ENCODE measurements at regions not wholly inside any gene's neighbourhood (a gene's known extent, or its start where the extent isn't known, plus 50 kb on each side); places are given as distances from the start of the nearest gene placed in this dataset.

DNA sequence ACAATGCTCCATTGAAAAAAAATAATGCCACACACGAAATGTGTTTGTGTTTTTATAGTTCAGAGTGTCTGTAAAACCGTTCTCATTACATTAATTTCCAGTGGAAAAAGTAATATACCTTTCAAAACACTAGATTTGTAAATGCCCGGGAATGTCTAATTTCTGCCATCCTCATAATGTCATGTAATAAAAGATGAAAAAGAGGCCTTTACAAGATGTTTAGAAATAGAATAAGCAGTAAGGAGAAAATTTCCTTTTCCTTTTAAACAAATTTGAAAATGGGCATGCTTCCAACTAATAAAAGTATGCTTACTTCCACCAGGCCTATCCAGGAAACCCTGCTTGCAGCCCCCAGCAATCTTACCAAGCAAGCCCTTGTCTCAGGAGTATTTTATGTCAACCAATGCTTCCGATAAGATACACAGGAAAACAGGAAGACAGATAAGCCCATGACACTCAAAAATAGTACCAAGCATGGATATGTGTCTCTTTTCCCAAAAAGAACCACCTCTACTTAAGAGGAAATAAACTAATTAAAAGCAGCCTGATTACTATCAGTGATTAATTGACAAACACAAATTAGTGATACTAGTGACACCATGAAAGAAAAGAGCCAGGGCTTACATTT, 894.7 kb upstream of the INTU start:
- H3K4me3 ChIP-seq (ENCODE audit: low read depth, poor library complexity, severe bottlenecking) = no peak overlapping the region
- no peak for DNase-seq (ENCODE audit: low spot score in 2 of 2)
- TF ChIP-seq POLR2A (IDR thresholded peaks at IDR 0.05) = no peak
- TF ChIP-seq, protein P1, sequence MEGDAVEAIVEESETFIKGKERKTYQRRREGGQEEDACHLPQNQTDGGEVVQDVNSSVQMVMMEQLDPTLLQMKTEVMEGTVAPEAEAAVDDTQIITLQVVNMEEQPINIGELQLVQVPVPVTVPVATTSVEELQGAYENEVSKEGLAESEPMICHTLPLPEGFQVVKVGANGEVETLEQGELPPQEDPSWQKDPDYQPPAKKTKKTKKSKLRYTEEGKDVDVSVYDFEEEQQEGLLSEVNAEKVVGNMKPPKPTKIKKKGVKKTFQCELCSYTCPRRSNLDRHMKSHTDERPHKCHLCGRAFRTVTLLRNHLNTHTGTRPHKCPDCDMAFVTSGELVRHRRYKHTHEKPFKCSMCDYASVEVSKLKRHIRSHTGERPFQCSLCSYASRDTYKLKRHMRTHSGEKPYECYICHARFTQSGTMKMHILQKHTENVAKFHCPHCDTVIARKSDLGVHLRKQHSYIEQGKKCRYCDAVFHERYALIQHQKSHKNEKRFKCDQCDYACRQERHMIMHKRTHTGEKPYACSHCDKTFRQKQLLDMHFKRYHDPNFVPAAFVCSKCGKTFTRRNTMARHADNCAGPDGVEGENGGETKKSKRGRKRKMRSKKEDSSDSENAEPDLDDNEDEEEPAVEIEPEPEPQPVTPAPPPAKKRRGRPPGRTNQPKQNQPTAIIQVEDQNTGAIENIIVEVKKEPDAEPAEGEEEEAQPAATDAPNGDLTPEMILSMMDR (IDR thresholded peaks at IDR 0.05) = no peak
- WGBS, 2 donors = 56 to 58% methylated on average over 4 of the region's 4 CpGs
- intact Hi-C loops (cut with DNase I; ENCODE audit: low total_unique reads) = no loop called here

DNA sequence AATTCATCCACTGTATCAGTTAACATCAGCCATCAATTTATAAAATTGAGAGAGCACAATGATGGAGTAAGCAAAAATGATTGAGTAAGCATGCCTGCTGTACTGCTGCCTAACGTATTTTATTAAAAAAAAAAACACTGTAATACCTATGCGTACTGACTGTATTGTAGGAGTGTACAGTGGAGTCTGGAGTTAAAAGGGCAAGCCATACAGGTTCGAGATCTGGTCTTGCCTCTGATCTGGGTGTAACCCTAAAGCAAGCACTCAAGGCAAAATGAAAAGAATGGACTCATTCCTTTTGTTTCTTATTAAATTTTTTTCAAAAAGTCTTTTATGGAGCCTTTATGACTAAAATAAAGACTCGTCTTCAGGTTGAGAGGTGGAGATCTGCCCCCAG, 894.2 kb upstream of the INTU start:
- DNase-seq (ENCODE audit: low spot score in 2 of 2) = no peak
- 80 to 87% methylated on average over 4 of the region's 4 CpGs for WGBS, 2 donors
- no peak overlapping the region for H3K4me3 ChIP-seq (ENCODE audit: low read depth, poor library complexity, severe bottlenecking)
- TF ChIP-seq, protein P1 (IDR thresholded peaks at IDR 0.05) = no peak
- no peak for TF ChIP-seq POLR2A (IDR thresholded peaks at IDR 0.05)
- intact Hi-C loops (cut with DNase I; ENCODE audit: low total_unique reads) = no loop called here

DNA sequence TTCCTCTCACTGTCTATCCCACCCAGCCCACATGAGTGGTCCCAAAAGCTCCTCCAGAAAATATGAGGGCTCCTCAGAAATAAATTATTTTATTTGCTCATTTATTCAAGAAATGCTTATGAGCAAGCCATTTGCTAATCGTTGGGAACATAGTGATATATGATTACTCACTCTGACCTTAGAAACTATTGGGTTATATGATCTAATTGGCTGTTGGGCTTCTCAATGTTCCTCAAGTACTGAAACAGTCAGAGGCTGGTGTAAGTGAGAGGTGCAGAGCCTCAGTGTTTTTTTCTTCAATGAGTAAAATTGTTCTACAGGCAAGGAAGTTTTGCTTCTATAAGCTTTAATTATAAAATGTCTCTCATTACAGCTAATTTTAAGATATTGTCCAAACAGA, 893.8 kb upstream of the INTU start:
- no peak for TF ChIP-seq POLR2A (IDR thresholded peaks at IDR 0.05)
- TF ChIP-seq, protein P1 (IDR thresholded peaks at IDR 0.05) = no peak
- no peak overlapping the region for H3K4me3 ChIP-seq (ENCODE audit: low read depth, poor library complexity, severe bottlenecking)
- no peak for DNase-seq (ENCODE audit: low spot score in 2 of 2)
- WGBS, 2 donors = 0 to 89% methylated on average over 1 of the region's 1 CpG
- intact Hi-C loops (cut with DNase I; ENCODE audit: low total_unique reads) = no loop called here

DNA sequence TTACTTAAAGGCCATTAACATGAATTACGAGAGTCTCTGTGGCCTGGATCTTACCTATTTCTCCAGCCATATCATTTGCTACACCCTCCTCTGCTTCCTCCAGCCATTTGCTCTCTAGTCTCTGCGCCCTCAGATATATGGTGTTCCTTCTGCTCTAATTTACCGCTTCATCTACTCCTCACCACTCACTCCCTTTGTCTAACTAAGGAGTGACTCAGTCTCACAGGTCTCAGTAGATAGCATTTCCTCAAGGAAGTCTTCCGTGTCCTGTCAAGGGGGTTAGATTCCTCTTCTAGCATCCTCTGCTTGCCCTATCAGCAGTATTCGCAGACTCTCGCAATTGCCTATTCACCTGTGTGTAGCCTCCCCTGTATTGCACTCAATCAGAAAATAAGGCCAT, 892.1 kb upstream of the INTU start:
- TF ChIP-seq, protein P1 (IDR thresholded peaks at IDR 0.05) = no peak
- no peak for TF ChIP-seq POLR2A (IDR thresholded peaks at IDR 0.05)
- H3K4me3 ChIP-seq (ENCODE audit: low read depth, poor library complexity, severe bottlenecking) = no peak overlapping the region
- intact Hi-C loops (cut with DNase I; ENCODE audit: low total_unique reads) = no loop called here
- DNase-seq (ENCODE audit: low spot score in 2 of 2) = no peak
- 97 to 98% methylated on average over 6 of the region's 6 CpGs for WGBS, 2 donors

DNA sequence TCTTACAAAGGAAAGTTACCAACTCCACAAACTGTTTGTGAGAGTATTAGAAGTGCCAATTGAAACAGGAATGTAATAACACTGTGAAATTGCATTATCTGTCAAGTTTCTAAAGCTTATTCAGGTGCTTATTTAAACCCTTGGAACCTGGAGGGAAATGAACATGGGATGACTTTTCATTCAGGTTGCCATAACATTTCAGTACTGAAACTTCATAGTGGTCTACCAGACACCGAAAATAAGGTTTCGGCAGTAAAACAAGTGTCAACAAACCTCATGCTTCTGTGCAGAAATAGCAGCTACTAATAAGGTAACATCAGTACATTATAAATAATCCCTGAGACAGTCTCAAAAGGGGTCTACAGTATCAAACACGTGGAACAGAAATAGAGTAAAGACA, 890.7 kb upstream of the INTU start:
- TF ChIP-seq POLR2A (IDR thresholded peaks at IDR 0.05) = no peak
- TF ChIP-seq, protein P1 (IDR thresholded peaks at IDR 0.05) = no peak
- WGBS, 2 donors = 71 to 72% methylated on average over 3 of the region's 3 CpGs
- intact Hi-C loops (cut with DNase I; ENCODE audit: low total_unique reads) = no loop called here
- DNase-seq (ENCODE audit: low spot score in 2 of 2) = no peak
- no peak overlapping the region for H3K4me3 ChIP-seq (ENCODE audit: low read depth, poor library complexity, severe bottlenecking)

DNA sequence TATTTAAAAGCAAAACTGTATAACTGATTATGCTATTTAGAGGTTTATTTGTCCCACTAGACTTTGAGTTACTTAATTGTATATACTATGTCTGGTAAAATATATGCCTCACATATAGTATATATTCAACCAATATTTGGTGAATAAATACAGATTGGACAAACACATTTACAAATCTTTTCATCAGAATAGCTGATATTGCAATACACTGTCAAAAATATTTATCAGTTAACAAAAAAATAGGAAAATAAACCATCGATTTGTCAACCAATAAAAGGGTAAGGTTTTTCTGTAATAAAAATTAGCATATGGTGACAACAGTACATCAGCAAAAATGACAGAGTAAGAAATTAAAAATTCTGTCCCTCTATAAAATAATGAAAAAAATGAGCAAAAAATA, 889.9 kb upstream of the INTU start:
- TF ChIP-seq POLR2A (IDR thresholded peaks at IDR 0.05) = no peak
- TF ChIP-seq, protein P1 (IDR thresholded peaks at IDR 0.05) = no peak

More for the DNA sequence above, 889.9 kb upstream of the INTU start:
- WGBS, 2 donors = 87 to 95% methylated on average over 1 of the region's 1 CpG
- H3K4me3 ChIP-seq (ENCODE audit: low read depth, poor library complexity, severe bottlenecking) = no peak overlapping the region
- intact Hi-C loops (cut with DNase I; ENCODE audit: low total_unique reads) = no loop called here
- DNase-seq (ENCODE audit: low spot score in 2 of 2) = no peak

Measured in lower leg skin (tissue), 4 donors.